Keratinocyte (primary cell): ENCODE measurements at regions not wholly inside any gene's neighbourhood (a gene's known extent, or its start where the extent isn't known, plus 50 kb on each side); places are given as distances from the start of the nearest gene placed in this dataset.
A peak's percentile ranks its signal among the peaks of the same experiment; 100 is the strongest.
"Not testable (repeated sequence)": the region's sequence is repeated elsewhere in the genome, so short reads cannot be mapped to it uniquely, and the experiment has no call there.

Experiments used
- DNase-seq: peaks from one replicate; pipeline ENCODE4 v3.0.0-alpha.2; 2011; ENCODE audit warnings: low read depth, missing footprints, low spot score
- FAIRE-seq: peaks from 2 replicates; lab custom pipeline; 2011; peaks lifted over from hg19 to GRCh38; lab: Jason Lieb, UNC
- H2AFZ ChIP-seq: 2 replicates; pipeline ENCODE4 v1.6.0; 2012; ENCODE audit warnings: low read length, control low read depth, inconsistent platforms; ENCODE audit not compliant: control insufficient read depth
- H3K27ac ChIP-seq: 2 replicates; pipeline ENCODE4 v1.5.1; 2011; ENCODE audit warnings: low read length; ENCODE audit not compliant: control insufficient read depth, insufficient read depth
- H3K27me3 ChIP-seq: 3 replicates; pipeline ENCODE4 v1.6.0; 2011; ENCODE audit warnings: low read length; ENCODE audit not compliant: control insufficient read depth, insufficient read depth; ENCODE audit errors: extremely low read depth
- H3K36me3 ChIP-seq, 2 experiments: 2 replicates in 1 of 2; 3 replicates in 1 of 2; pipeline ENCODE4 v1.5.1; 2011; ENCODE audit warnings: low read length in 2 of 2, mild to moderate bottlenecking in 1 of 2; ENCODE audit not compliant: control insufficient read depth in 2 of 2, insufficient read depth in 2 of 2; ENCODE audit errors: extremely low read depth in 1 of 2
- H3K4me1 ChIP-seq: 3 replicates; pipeline ENCODE4 v1.5.1; 2011; ENCODE audit warnings: low read length; ENCODE audit not compliant: control insufficient read depth, insufficient read depth; ENCODE audit errors: extremely low read depth
- H3K4me2 ChIP-seq: 3 replicates; pipeline ENCODE4 v1.6.0; 2011; ENCODE audit warnings: low read depth, low read length; ENCODE audit not compliant: control insufficient read depth, insufficient read depth; ENCODE audit errors: extremely low read depth
- H3K4me3 ChIP-seq, 3 experiments: fragments of 200-600 bp in 1 of 3; sonication (generic) in 1 of 3; 2 replicates in 2 of 3; 3 replicates in 1 of 3; pipeline ENCODE4 v1.5.1; 2011 to 2016; ENCODE audit warnings: low read length in 3 of 3, mild to moderate bottlenecking in 3 of 3, control low read depth in 2 of 3, inconsistent platforms in 1 of 3, low read depth in 1 of 3, mixed read lengths in 1 of 3, mixed run types in 1 of 3, moderate library complexity in 1 of 3; ENCODE audit not compliant: control insufficient read depth in 2 of 3, insufficient read depth in 2 of 3; ENCODE audit errors: extremely low read depth in 1 of 3
- H3K79me2 ChIP-seq: 2 replicates; pipeline ENCODE4 v1.6.0; 2012; ENCODE audit warnings: low read length; ENCODE audit not compliant: control insufficient read depth, insufficient read depth
- H3K9ac ChIP-seq: 3 replicates; pipeline ENCODE4 v1.6.0; 2011; ENCODE audit warnings: low read length; ENCODE audit not compliant: control insufficient read depth, insufficient read depth; ENCODE audit errors: extremely low read depth
- H3K9me1 ChIP-seq: 3 replicates; pipeline ENCODE4 v1.6.0; 2011; ENCODE audit warnings: low read length; ENCODE audit not compliant: control insufficient read depth, insufficient read depth; ENCODE audit errors: extremely low read depth
- H3K9me3 ChIP-seq: 2 replicates; pipeline ENCODE4 v1.5.1; 2012; ENCODE audit warnings: low read depth, low read length; ENCODE audit not compliant: control insufficient read depth
- H4K20me1 ChIP-seq: 3 replicates; pipeline ENCODE4 v1.6.0; 2011; ENCODE audit warnings: low read length; ENCODE audit not compliant: control insufficient read depth, insufficient read depth; ENCODE audit errors: extremely low read depth
- EZH2 ChIP-seq: IDR thresholded peaks from one replicate; pipeline ENCODE4 v1.6.1; 2012; ENCODE audit warnings: inconsistent platforms, mild to moderate bottlenecking, low read length, moderate library complexity
- dilution Hi-C: fragments of 300-500 bp; cut with MboI; formaldehyde crosslinking; loops from one replicate; pipeline ENCODE4 v1.7.0; 2020; ENCODE audit warnings: low sequenced_read_pairs; ENCODE audit not compliant: extremely low pct_ligation_motif_present
- TF ChIP-seq, protein P1 (sequence below), 3 experiments: IDR thresholded peaks in 1 of 3; conservative IDR thresholded peaks in 1 of 3; optimal IDR thresholded peaks in 1 of 3; 2 replicates in 2 of 3; 3 replicates in 1 of 3; pipeline versions ENCODE3 to v1.5.1; 2011; ENCODE audit warnings: low read length in 3 of 3, mild to moderate bottlenecking in 3 of 3, moderate library complexity in 2 of 3, control low read depth in 1 of 3, inconsistent platforms in 1 of 3; ENCODE audit not compliant: insufficient read depth in 2 of 3; ENCODE audit errors: extremely low read depth in 1 of 3

DNA sequence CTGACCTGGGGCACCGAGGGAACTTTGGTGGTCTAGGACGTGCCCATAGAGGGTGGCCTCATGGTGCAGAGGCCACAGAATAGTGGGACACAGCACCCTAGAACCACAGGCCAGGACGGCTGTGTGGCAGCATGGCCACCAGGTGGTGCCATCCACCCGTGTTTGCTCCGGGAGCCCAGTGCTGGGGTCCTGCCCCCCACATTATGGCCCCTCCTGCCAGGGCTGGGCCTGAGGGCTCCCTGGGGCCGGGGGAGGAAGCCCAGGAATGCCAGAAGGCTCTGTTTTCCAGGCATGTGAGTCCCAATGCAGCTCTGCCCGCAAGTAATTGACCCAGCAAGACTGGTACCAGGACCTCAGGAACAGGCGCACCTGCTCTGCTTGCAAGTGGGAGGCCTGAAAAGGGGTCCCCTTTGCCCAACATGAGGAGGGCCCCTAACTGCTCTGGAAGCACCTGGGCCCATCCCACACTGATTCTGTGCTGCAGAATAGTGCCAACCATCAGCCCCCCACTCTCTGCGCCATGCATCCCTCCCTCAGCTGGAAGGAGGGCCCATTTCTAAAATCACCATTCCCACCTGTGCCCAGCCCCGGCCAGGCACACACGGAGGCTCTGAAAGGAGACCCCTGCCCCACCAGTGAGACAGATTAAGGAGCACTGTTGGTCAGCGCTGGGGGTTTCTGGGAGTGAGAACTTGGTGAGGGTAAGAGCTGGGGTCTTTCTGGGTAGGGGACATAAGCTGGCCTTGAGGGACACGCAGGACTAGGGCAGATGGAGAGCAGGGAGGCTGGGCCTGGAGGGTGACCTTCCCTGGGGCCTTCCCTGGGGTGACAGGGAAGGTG is 174.4 kb downstream of the TBC1D2B start:
- H3K4me3 ChIP-seq, H3K27me3 ChIP-seq, H2AFZ ChIP-seq, H3K4me1 ChIP-seq, H4K20me1 ChIP-seq, H3K9ac ChIP-seq, H3K4me2 ChIP-seq, DNase-seq, FAIRE-seq, H3K27ac ChIP-seq, H3K36me3 ChIP-seq, dilution Hi-C loops, H3K9me1 ChIP-seq, H3K79me2 ChIP-seq, H3K9me3 ChIP-seq: not testable (repeated sequence)
- TF ChIP-seq, protein P1, sequence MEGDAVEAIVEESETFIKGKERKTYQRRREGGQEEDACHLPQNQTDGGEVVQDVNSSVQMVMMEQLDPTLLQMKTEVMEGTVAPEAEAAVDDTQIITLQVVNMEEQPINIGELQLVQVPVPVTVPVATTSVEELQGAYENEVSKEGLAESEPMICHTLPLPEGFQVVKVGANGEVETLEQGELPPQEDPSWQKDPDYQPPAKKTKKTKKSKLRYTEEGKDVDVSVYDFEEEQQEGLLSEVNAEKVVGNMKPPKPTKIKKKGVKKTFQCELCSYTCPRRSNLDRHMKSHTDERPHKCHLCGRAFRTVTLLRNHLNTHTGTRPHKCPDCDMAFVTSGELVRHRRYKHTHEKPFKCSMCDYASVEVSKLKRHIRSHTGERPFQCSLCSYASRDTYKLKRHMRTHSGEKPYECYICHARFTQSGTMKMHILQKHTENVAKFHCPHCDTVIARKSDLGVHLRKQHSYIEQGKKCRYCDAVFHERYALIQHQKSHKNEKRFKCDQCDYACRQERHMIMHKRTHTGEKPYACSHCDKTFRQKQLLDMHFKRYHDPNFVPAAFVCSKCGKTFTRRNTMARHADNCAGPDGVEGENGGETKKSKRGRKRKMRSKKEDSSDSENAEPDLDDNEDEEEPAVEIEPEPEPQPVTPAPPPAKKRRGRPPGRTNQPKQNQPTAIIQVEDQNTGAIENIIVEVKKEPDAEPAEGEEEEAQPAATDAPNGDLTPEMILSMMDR (optimal IDR thresholded peaks at IDR 0.05 in 1 of 3, IDR thresholded peaks at IDR 0.05 in 1 of 3, conservative IDR thresholded peaks at IDR 0.05 in 1 of 3; ENCODE audit: extremely low read depth in 1 of 3, insufficient read depth in 2 of 3, low read length in 3 of 3), result peak; percentile 60 to 88 (median 87)

GRCh38 chr15:77901921-77902750 is 175.4 kb downstream of the TBC1D2B start:
- H3K79me2 ChIP-seq, result no peaks in the 10 kb centered on the region
- FAIRE-seq, result no peak
- no peaks in the 10 kb centered on the region for H3K9me1 ChIP-seq
- DNase-seq, result no peak
- no peak for TF ChIP-seq EZH2
- TF ChIP-seq, protein P1 (optimal IDR thresholded peaks at IDR 0.05 in 1 of 3, IDR thresholded peaks at IDR 0.05 in 1 of 3, conservative IDR thresholded peaks at IDR 0.05 in 1 of 3; ENCODE audit: extremely low read depth in 1 of 3, insufficient read depth in 2 of 3, low read length in 3 of 3), result peak in 2 of 3 experiments; percentile 23 to 41
- H3K4me1 ChIP-seq, result no peaks in the 10 kb centered on the region
- peaks cover 4% of the 10 kb centered on the region for H3K27me3 ChIP-seq
- no peak overlapping the region for H3K4me2 ChIP-seq
- dilution Hi-C loops, result no loop called here
- H2AFZ ChIP-seq, result no peak overlapping the region
- no peaks in the 10 kb centered on the region for H4K20me1 ChIP-seq
- H3K9me3 ChIP-seq, result no peaks in the 10 kb centered on the region
- H3K4me3 ChIP-seq, result no peak overlapping the region
- no peak overlapping the region for H3K27ac ChIP-seq
- H3K36me3 ChIP-seq, result no peaks in the 10 kb centered on the region
- H3K9ac ChIP-seq, result no peak overlapping the region
